NCI-H1930 (cell line): ENCODE measurements at regions not wholly inside any gene's neighbourhood (a gene's known extent, or its start where the extent isn't known, plus 50 kb on each side); places are given as distances from the start of the nearest gene placed in this dataset.
"Not testable (repeated sequence)": the region's sequence is repeated elsewhere in the genome, so short reads cannot be mapped to it uniquely, and the experiment has no call there.

Source experiments
- DNase-seq, 2 experiments: peaks; one replicate each; lab custom pipeline; 2025; lab: John Stamatoyannopoulos, UW

DNA sequence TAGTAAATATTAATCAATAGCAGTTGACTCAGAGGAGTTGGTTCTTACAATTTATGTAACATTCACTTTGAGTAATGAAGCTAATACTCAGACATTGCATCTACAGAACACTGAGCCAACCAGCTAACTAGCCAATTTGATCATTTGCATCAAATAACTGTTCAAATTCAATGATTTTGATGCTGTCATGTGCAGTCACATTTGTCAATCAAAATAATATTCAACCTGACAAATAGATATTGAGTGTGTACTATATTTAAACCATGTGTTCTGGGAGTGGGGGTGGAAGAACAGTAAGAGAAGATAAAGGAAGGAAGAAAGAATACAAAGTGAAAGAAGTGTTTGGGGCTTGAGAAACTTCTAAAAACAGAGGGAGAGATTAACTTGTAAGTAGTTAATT lies 277.2 kb upstream of the ARHGEF26 start:
- DNase-seq, result no peak

DNA sequence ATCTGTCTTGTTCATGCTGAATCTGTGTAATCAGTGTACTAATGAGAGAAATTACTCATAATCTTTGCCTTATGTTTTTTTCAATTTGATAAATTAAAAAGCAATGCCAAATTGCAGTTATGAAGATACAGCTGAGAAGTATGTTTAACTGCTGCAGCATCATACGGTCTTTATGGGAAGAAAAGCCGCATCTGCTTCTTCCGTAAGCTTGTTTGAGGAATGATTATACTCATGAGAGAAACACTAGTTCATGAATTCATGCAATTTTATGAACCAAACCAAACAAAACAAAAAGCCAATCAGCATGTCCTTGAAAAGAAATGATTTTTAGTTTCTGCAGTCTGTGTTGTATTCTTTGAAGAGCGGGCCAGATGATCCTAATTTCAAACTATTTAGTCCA lies 275.9 kb upstream of the ARHGEF26 start:
- DNase-seq, result peak in 1 of 2 experiments; percentile 5

DNA sequence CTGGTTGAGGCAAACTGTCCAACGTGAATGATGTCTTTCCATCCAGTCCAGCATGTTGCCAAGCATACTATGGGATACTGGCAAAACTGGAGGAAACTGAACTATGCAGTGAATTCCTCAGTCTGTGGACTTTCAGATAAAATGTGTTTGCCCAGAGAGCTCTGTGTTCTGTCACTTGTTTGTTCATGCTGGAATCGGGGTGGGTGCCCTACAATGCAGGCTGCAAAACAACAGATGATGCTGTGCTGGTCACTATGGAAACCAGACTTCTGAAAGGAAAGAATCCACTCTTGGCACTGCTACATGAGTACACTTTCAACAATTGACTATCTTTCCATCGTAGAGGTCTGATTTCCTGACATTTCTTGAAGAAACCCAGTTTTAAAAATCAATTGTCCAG lies 272.5 kb upstream of the ARHGEF26 start:
- DNase-seq, result no peak

DNA sequence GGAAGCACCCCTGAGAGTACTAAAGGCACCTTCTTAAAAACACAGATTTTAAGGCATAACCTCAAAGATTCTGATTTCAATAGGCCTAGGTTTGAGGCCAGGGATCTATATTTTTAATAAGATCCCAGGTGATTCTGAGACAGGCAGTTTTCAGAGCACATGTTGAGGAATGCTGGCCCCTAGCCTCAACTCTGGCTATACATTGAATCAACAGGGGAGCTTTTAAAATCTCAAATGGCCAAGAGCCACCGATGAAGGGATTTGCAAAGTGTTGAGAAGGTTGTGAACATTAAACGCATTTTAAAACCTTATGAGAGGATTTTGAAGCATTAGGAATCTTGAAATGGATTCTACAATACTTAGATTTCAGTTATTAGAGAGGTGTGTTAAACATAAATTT lies 268.8 kb upstream of the ARHGEF26 start:
- DNase-seq, result no peak

DNA sequence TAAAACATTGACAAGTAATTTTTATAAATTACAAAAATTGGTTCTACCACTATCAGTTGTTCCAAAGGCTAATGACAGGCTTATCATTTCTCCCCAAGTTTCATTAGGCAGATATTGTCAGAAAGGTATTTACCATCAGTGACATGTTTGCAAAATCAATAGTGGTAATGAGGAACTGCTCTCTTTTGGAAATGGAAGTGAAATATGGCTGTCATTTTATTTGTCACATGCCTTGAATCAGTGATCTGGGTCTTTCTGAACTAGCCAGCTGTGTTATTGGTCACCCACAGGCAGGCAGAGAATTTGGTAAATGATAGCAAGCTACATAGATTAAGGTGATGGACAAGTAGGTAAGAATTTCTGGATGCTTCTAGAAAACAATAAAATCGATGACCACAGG lies 268.0 kb upstream of the ARHGEF26 start:
- no peak for DNase-seq

DNA sequence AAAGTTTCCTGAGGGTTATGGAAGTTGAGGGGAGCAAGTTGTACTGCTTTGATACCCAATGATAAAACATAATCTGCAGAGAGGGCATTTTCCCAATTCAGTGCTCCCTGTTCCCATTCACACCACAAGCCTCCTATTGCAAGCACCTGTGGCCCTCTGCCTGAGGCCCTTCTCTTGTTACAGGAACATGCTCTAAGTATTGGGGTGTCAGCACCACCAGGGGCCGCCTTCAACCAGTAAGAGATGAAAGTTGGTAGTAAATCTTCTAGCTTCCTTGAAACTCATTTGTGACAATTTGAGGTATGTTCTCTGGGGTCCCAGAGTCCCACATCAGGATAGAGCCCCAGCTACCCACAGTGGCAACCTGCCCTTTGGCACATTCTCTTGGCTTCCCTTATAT lies 265.4 kb upstream of the ARHGEF26 start:
- no peak for DNase-seq

DNA sequence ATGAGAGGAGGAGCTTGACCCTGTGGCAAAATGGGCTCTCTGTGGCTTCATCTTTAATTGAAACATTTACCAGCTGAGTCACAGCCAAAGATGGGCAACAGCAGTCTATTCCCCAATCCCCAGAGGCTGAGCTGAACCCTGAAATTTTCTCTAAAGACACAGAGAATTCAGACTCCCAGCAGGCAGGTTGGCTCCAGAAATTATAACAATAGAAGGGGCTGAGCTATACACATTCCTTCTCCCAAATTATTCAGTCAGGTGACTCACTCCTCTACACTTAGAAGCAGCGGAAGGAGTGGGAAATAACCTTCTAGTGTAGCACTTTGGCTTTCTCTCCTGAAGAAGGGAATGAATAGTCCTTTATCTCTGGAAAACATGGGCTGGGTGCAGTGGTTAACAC lies 264.3 kb upstream of the ARHGEF26 start:
- DNase-seq, result no peak

DNA sequence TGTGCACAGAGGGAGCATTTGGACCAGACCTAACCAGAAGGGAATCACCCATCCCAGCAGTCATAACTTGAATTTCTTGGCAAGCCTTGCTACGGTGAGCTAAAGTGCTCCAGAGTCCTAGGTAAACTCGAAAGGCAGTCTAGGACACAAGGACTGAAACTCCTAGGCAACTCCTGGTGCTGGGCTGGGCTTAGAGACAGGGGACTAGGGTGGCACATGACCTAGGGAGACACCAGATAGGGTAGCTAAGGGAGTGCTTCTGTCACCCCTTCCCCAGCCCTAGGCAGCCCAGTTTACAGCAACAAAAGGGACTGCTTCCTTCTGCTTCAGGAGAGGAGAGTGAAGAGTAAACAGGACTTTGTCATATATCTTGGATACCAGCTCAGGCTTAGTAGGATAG lies 256.4 kb upstream of the ARHGEF26 start:
- no peak for DNase-seq

DNA sequence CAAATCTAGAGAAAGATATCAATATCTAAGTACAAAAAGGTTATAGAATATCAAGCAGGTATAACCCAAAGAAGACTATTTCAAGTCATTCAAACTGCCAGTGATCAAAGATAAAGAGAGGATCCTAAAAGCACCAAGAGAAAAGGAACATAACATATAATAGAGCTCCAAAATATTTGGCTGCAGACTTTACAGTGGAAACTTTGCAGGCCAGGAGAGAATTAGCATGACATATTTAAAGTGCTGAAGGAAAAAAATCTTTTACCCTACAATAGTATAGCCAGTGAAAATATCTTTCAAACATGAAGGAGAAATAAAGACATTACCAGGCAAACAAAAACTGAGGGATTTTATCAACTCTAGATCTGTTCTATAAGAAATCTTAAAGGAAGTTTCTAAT lies 254.3 kb upstream of the ARHGEF26 start:
- no peak for DNase-seq

DNA sequence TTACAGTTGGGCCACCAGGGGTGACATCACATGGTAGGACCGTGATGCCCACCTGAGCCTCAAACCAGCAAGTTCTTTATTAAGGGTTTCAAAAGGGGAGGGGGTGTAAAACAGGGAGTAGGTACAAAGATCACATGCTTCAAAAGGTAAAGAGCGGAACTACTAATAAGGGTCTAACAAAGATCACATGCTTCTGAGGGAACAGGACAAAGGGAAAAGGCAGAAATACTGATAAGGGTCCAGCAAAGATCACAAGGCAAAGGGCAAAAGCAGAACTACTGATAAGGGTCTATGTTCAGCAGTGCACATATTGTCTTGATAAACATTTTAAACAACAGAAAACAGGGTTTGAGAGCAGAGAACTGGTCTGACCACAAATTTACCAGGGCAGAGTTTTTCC lies 246.8 kb upstream of the ARHGEF26 start:
- not testable (repeated sequence) for DNase-seq

DNA sequence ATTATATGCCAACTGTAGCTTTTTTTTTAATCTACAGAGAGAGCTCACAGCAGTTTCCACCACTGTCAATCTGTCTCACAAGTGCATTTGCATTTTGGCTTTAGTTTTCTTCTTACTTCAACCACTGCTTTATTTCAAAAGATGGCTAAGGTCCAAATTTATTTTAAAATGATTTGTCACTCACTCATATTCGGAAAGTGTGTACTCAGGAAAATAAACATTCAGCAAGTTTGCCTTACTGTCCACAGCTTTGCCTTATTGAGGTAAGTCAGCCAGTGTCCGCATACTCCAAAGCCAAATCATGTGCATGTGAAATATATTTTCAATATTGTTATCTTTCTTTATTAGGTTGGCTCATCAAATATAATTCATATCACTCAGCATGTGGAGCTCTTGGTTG lies 240.7 kb upstream of the ARHGEF26 start:
- DNase-seq, result no peak

DNA sequence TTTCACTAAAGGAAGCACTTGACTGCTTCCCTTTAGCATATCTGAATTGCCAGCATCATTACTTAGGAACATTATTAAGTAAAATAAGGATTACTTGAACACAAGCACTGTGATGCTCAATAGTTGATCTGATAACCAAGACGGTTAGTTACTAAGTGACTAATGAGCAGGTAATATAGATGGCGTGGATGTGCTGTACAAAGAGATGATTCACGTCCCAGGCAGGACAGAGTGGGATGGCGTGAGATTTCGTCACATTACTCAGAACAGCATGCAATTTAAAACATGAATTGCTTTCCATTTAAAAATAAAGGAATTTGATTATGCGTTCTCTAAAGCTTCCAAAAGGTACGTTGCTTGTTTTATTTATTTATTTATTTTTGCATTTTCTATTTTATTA lies 240.0 kb upstream of the ARHGEF26 start:
- no peak for DNase-seq

DNA sequence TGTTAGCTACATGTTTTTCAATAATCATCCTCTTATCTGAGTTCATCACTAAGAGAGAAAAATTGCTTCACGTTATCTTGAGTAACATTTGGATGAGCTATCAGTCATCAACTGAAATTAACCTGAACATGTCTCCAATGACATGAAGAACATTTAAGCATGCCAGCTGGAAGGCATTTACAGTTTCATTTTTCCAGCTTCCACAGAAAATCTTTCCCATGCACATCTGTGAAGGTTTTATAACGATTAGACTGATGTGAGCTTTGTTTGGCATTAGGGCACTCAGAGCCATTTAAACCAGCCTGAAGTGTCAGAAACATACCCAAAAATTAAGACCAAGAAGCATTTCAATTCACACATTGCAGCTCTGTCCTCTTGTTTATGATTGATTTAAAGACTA lies 235.8 kb upstream of the ARHGEF26 start:
- no peak for DNase-seq

DNA sequence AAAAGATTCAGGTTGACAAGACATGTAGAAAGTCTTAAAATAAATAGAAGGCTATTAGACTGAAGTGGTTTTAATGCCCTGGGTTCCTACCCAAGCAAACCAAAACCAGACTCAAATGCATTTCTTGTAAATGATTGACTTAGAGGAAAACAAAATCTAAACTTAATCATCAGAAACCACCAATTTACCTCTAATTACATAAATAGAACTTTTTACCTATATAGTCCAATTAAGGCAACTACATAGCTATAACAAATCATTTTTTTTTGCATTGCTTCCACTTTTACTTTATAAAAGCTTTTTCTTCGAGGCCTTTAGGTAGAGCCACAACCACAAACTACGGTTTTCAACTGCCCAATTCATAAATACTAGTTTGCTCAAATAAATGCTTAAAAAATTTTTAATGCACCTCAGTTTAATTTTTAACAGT lies 231.3 kb upstream of the ARHGEF26 start:
- no peak for DNase-seq

DNA sequence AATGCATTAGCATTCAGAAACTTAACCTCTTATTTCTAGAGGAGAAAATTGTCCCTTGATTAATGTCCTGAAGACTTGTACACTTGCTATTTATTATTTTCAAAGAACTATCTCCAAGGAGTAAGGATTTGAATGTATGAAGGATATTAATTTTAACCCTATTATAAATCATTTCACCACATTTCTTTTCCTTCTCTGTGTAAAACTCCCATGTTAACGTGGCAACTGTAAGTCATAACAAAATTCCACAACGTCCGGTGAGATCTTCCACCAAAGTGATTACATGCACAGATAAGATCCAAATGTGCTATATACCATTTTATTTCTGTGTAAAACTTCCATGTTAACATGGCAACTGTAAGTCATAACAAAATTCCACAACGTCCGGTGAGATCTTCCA lies 229.1 kb upstream of the ARHGEF26 start:
- DNase-seq, result no peak

DNA sequence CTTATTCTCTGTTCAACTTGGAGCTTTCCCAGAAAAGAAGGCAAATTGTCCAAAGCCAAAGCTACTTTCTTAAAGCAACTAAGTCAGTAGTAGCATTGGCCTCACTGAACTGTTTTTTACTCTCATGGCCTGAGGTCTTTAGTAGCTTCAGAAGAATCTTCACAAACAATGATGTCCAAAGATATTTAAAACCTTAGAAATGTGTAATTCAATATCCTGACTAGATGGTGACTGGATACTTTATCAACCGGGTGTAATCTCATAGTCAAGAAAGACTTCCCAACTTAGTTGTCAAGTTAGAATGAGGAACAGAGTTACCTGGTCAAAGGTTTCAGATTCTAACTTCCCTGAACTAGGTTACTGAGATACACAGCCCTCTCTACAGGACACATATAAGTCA lies 226.3 kb upstream of the ARHGEF26 start:
- no peak for DNase-seq

DNA sequence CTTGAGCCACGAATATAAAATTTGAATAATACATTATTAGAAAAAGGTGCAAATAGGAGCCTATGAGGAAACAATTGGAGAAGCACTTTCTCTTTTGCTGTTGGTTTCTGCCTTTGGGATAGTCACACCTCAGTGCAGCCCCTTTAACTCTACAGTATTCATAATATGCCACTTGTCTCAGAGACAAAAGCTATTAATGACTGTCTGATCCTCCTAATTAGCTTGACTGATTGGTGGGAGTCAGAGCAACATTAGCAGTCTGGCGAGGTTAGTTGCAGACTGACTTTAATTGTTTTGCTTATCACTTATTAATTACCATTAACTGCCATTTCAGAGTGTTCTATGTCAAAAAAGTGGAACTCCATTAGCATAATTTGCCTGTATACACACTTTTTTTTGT lies 225.0 kb upstream of the ARHGEF26 start:
- no peak for DNase-seq

DNA sequence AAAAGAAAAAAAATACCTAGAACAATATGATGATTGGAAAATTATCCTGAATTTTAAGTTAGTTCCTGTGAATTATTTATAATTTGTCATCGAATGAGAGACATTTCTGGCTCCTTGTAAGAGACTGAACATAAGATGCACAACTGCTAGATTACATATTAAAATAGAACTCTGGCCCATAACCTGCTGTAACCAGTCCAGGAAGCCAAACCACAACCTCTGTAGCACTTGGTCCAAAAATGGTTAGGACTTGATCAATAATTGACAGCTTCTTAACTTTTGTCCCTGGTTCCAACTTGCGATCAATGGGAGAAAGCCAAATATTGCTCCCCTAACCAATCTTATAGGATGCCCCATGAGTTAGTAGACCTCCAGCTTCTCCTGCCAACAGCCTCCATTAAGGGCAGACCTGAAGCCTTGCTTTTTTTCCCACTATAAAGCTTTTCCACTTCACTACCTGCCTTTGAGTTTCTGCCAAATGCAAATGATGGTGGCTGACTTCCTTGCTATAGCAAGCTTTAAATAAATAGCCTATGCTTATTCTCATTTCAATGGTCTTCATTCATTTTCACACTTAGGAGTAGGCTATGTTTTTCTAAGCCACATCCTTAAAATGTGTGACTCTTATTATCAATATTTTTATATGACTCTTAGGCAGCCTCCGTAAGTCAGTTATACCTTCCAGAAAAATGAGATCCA lies 224.0 kb upstream of the ARHGEF26 start:
- DNase-seq, result no peak

DNA sequence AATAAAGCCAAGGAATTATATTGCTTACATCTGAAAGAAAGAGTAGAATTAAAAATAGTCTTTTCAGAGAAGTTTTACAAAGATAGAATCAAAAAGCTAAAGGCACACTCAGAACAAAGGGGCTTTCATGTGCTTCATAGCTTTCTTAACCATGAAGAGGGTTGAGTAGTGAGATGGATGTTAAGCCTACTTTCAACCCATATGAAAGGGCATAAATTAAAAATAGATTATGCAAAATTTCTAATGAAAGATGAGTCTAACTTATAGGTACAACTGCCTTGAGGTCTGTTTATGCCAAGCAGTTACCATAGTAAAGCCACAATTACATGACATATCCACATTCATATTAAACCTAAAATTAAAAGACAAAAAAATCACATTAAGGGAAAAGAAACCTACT lies 223.3 kb upstream of the ARHGEF26 start:
- no peak for DNase-seq

DNA sequence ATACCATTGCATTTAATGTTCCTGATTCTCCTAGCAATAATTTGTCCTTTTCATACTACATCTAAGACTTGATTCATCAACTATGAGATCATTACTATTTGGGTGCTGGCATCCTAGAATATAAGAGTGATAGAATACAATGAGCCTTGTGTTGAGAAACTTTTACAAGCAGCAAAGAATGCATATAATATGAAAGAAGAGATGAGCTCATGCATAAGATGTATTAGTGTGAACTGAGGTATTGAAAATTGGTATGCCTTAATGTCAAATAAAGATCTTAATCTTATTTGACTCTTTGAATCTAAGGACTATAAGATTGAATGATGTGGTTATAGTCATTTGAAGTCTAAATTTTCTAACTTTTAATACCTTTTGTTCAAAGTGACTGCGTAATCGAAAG lies 220.0 kb upstream of the ARHGEF26 start:
- DNase-seq, result no peak

DNA sequence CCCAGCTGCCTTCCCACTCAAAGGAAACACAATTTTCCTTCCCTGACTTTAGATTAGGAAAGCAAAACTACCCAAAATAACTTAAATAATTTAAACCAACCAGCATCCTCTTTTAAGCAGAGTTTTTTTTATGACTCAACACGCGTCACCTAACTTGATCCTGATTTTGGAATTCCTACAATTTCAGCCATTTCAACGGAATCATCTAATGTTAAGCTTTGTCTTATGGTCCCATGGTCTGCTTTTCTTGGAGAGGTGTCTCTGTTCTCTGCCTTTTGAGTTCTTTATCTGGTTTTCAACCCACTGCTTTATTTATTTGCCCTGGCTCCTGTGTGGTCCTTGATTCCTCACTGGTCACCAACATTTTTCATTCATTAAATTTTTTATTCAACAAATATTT lies 219.2 kb upstream of the ARHGEF26 start:
- DNase-seq, result no peak

DNA sequence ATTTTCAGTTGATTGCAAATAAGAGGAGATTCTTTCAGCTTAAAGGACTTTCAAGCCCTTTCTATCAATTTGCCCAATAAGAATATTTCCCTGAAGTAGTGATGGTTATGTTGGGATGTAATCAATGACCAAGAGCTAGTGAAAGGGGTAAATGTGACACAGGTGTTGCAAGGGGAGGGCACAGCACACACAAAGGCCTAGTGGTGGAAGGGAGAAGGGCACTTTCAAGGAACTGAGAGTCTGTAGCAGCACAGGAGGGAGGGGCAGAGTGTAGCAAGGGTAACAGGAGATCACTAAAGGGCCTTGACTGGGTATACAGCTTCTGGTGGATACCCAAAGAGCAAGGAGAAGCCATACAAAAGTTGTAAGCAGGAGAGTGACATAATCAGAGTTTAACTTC lies 217.8 kb upstream of the ARHGEF26 start:
- no peak for DNase-seq

DNA sequence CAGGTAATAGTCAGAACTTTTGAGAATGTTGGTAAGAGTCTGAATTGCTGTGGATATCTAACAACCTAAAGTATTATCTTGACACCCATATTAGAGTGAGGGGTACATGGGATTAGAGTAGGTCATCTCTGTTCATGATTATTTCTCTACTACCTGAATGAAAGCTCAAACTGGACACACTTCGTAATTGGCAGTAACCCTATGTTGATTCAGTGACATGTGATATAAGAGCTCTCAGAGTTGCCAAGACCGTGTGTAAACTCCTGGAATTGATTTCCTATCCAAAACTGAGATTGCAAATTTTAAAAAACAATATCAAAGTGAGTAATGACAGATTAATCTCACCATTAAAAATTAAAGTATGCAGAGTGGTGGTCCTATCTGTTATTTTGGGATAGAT lies 214.8 kb upstream of the ARHGEF26 start:
- no peak for DNase-seq

DNA sequence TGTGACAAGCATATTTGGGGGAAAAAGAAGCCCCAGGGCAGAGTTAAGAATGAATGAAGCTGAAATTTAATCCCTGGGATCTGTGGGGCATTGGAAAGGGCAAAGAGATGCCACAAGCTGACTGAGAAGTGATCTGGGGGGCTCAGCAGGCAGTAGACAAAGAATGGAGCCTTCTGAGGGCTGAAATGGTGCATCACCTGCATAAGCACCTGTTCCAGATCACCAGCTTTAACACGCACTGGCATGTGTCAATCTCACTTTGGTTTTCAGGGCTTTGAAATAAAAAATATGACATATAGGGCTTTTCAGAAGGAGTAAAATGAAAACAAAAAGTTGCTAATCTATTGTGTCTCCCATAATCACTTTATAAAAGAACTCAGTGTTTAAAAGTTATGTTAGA lies 210.8 kb upstream of the ARHGEF26 start:
- peak in 1 of 2 experiments; percentile 37 for DNase-seq

DNA sequence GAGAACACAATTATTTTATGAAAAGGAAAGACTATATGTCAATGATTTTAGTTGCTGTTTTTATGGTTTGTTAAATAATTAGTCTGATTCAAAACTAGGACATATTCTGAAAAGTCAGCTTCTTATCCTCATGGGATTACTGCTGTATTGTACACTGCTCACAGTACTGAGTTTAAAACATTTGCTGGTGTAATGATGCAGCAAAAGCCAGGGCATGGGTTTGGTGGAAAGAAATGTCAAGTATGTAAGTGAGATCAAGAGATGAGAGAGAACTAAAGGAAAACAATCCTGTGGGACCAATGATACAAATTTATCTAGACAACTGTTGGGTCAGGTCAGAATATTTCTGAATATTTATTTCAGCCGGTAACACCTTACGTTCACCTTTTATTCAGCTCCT lies 210.1 kb upstream of the ARHGEF26 start:
- peak; percentile 63 to 80 for DNase-seq
